MCF 10A (cell line): ENCODE measurements at regions not wholly inside any gene's neighbourhood (a gene's known extent, or its start where the extent isn't known, plus 50 kb on each side); places are given as distances from the start of the nearest gene placed in this dataset.

Experiments used
- BruUV-seq: library from RNA; stranded (reverse); fragments of 400-500 nt; replicated peaks from 2 replicates; lab custom pipeline; 2021; lab: Mats Ljungman, UMichigan
- CTCF ChIA-PET: fragments of 300-600 bp; sonication (Branson Sonifier 250); formaldehyde crosslinking; extraction: SDS; loops from one replicate; lab custom pipeline; 2021; ENCODE audit warnings: antibody characterized with exemption, inconsistent platforms; lab: Yijun Ruan, JAX
- POLR2A ChIA-PET: fragments of 300-600, 350-650 bp; sonication (Branson Sonifier 250); formaldehyde crosslinking; extraction: SDS; loops from one replicate; lab custom pipeline; 2020; ENCODE audit warnings: antibody characterized with exemption, inconsistent platforms; lab: Yijun Ruan, JAX
- DNase-seq: peaks from one replicate; pipeline ENCODE4 v3.0.0-alpha.2; 2018; ENCODE audit not compliant: unreplicated experiment
- H3K27ac Mint-ChIP-seq: one replicate; pipeline ENCODE4 v1.8.0; 2022; ENCODE audit warnings: mild to moderate bottlenecking, low read depth, mixed read lengths; ENCODE audit not compliant: unreplicated experiment
- H3K27me3 Mint-ChIP-seq: one replicate; pipeline ENCODE4 v1.8.0; 2022; ENCODE audit warnings: mixed read lengths; ENCODE audit not compliant: insufficient read depth, unreplicated experiment
- H3K36me3 Mint-ChIP-seq: one replicate; pipeline ENCODE4 v1.8.0; 2022; ENCODE audit warnings: mild to moderate bottlenecking, moderate library complexity, mixed read lengths; ENCODE audit not compliant: insufficient read depth, unreplicated experiment
- H3K4me1 Mint-ChIP-seq: one replicate; pipeline ENCODE4 v1.8.0; 2022; ENCODE audit warnings: mixed read lengths; ENCODE audit not compliant: insufficient read depth, unreplicated experiment
- H3K4me3 Mint-ChIP-seq: one replicate; pipeline ENCODE4 v1.8.0; 2022; ENCODE audit warnings: mild to moderate bottlenecking, moderate library complexity, mixed read lengths; ENCODE audit not compliant: unreplicated experiment
- H3K9me3 Mint-ChIP-seq: one replicate; pipeline ENCODE4 v1.8.0; 2022; ENCODE audit warnings: mixed read lengths; ENCODE audit not compliant: unreplicated experiment
- CTCF ChIP-seq: fragments of 200-600 bp; IDR thresholded peaks from one replicate; pipeline ENCODE4 v1.8.0; 2022; ENCODE audit warnings: antibody characterized with exemption, mild to moderate bottlenecking; ENCODE audit not compliant: unreplicated experiment
- intact Hi-C: fragments of 100-400 bp; cut with micrococcal nuclease; formaldehyde crosslinking; loops from 2 replicates; pipeline ENCODE4 v1.14.1; 2022

- no TSS peak for BruUV-seq
- intact Hi-C loops, result no loop called here
- DNase-seq, result no peak
- CTCF ChIA-PET, result interaction anchor here (1.8 kb wide), 1 partner anchor 708 kb away, joined by 6 read pairs; no protein-coding TSS in a partner anchor
- TF ChIP-seq CTCF, result no peak
- Mint-ChIP-seq H3K27ac (no peak overlapping the region), H3K4me1 (no peaks in the 10 kb centered on the region), H3K36me3 (no peaks in the 10 kb centered on the region), H3K4me3 (no peak overlapping the region), H3K9me3 (no peaks in the 10 kb centered on the region), H3K27me3 (no peaks in the 10 kb centered on the region)
- POLR2A ChIA-PET, result no interaction called here
Observed at GRCh38 chr18:60794802-60795201, 422.2 kb upstream of the MC4R start.

- intact Hi-C loops, result no loop called here
- H3K9me3 Mint-ChIP-seq, result no peaks in the 10 kb centered on the region
- no peaks in the 10 kb centered on the region for H3K4me1 Mint-ChIP-seq
- no peak for TF ChIP-seq CTCF
- H3K27me3 Mint-ChIP-seq, result peaks cover 18% of the 10 kb centered on the region
- CTCF ChIA-PET, result interaction anchor here (1.4 kb wide), 1 partner anchor 698 kb away, joined by 3 read pairs; no protein-coding TSS in a partner anchor
- H3K27ac Mint-ChIP-seq, result no peak overlapping the region
- H3K4me3 Mint-ChIP-seq, result no peak overlapping the region
- no TSS peak for BruUV-seq
- no peak for DNase-seq
- no peaks in the 10 kb centered on the region for H3K36me3 Mint-ChIP-seq
- POLR2A ChIA-PET, result no interaction called here
Observed at GRCh38 chr18:60804415-60804814, 431.8 kb upstream of the MC4R start.

- H3K27me3 Mint-ChIP-seq, result peaks cover 18% of the 10 kb centered on the region
- no TSS peak for BruUV-seq
- intact Hi-C loops, result loop anchor here (2.0 to 5.0 kb wide), 5 partner anchors 125 to 512 kb away; no protein-coding TSS in a partner anchor
- H3K4me1 Mint-ChIP-seq, result peaks cover 16% of the 10 kb centered on the region
- no peaks in the 10 kb centered on the region for H3K9me3 Mint-ChIP-seq
- POLR2A ChIA-PET, result interaction anchor here (0.6 to 3.3 kb wide), 8 partner anchors 14 to 693 kb away, joined by 3 to 15 read pairs (median 3); no protein-coding TSS in a partner anchor
- H3K4me3 Mint-ChIP-seq, result no peak overlapping the region
- CTCF ChIA-PET, result interaction anchor here (0.5 to 6.3 kb wide), 14 partner anchors 9 to 693 kb away, joined by 3 to 101 read pairs (median 4); no protein-coding TSS in a partner anchor
- no peaks in the 10 kb centered on the region for H3K36me3 Mint-ChIP-seq
- no peak overlapping the region for H3K27ac Mint-ChIP-seq
- peak; percentile 29 for DNase-seq
- no peak for TF ChIP-seq CTCF
Observed at GRCh38 chr18:60809937-60810336, 437.4 kb upstream of the MC4R start.

- intact Hi-C loops, result loop anchor here (5.0 kb wide), 2 partner anchors 254 to 509 kb away; no protein-coding TSS in a partner anchor
- no peaks in the 10 kb centered on the region for H3K27me3 Mint-ChIP-seq
Observed at GRCh38 chr18:60812921-60813320, 440.3 kb upstream of the MC4R start.

More at GRCh38 chr18:60812921-60813320, 440.3 kb upstream of the MC4R start:
- Mint-ChIP-seq H3K9me3 (no peaks in the 10 kb centered on the region), H3K27ac (no peak overlapping the region), H3K36me3 (no peaks in the 10 kb centered on the region), H3K4me3 (no peak overlapping the region), H3K4me1 (peaks cover 16% of the 10 kb centered on the region)
- ChIA-PET POLR2A (interaction anchor here (1.2 to 1.3 kb wide), 2 partner anchors 80 to 82 kb away, joined by 6 to 7 read pairs; no protein-coding TSS in a partner anchor), CTCF (interaction anchor here (6.3 kb wide), 1 partner anchor 690 kb away, joined by 101 read pairs; no protein-coding TSS in a partner anchor)
- no peak for TF ChIP-seq CTCF
- DNase-seq, result no peak
- no TSS peak for BruUV-seq
